ENCODE measurements at regions not wholly inside any gene's neighbourhood (a gene's known extent, or its start where the extent isn't known, plus 50 kb on each side); places are given as distances from the start of the nearest gene placed in this dataset.
A peak's percentile ranks its signal among the peaks of the same experiment; 100 is the strongest.

GRCh38 chr11:69905611-69906452 is 86.6 kb upstream of the FGF3 start:
- TF ChIP-seq CTCF (IDR thresholded peaks at IDR 0.05; ENCODE audit: low read depth, low read length, missing control alignments), result no peak
- no peak for DNase-seq (ENCODE audit: low read depth)

GRCh38 chr11:69906453-69906907 is 87.3 kb upstream of the FGF3 start:
- no peak overlapping the region for H3K4me3 ChIP-seq (ENCODE audit: low read depth, low read length)
- DNase-seq (ENCODE audit: low read depth), result no peak
- TF ChIP-seq CTCF (IDR thresholded peaks at IDR 0.05; ENCODE audit: low read depth, low read length, missing control alignments), result no peak

More at GRCh38 chr11:69905611-69906452, 86.6 kb upstream of the FGF3 start:
- H3K4me3 ChIP-seq (ENCODE audit: low read depth, low read length), result no peak overlapping the region

DNA sequence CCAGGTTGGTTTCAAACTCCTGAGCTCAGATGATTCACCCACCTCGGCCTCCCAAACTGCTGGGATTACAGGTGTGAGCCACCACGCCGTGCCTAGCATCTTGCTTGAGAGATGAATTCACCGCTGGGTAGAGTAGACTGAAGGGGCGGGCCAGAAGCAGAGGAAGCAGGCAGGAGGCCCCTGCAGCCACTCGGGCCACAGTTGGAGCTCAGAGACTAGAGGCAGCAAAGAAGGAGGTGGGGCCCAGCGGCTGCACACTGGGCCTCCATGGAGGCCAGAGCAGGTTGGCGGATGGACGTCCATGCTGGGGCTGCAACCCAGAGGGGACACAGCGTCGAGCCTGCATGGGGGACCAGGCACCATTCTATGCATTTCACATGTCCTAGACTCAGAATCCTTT is 88.4 kb upstream of the FGF3 start:
- no peak for TF ChIP-seq CTCF (IDR thresholded peaks at IDR 0.05; ENCODE audit: low read depth, low read length, missing control alignments)
- H3K4me3 ChIP-seq (ENCODE audit: low read depth, low read length), result no peak overlapping the region
- no peak for DNase-seq (ENCODE audit: low read depth)

DNA sequence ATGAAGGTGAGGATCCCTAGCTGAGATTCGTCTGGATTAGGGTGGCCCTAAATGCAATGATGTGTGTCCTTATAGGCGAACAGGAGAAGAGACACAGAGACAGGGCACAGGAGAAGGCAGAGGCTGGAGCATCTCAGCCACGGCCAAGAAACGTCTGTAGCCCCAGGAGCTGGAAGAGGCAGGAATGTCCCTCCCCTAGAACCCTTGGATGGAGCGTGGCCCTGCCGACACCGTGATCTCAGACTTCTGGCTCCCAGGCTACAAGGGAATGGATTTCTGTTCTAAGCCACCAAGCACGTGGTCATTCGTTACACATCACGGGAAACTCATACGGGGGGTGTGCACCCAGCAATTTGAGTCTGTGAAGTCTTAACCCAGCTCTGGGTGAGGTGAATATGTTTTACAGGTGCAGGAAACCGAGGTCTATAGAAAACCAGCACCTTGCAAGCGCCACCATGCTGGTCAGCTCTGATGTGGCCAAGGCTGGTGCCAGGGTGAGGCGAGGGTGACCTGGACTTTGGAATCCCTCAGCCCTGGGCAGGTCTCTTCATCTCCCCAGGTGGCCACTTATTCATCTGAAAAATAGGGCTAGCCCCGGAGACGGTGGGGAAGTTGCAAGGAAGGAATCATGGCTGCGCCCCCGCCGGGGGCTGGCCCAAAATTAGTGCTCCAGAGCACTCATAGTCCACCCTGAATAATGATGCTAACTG is 89.5 kb upstream of the FGF3 start:
- TF ChIP-seq CTCF (IDR thresholded peaks at IDR 0.05; ENCODE audit: low read depth, low read length, missing control alignments), result no peak
- no peak overlapping the region for H3K4me3 ChIP-seq (ENCODE audit: low read depth, low read length)
- no peak for DNase-seq (ENCODE audit: low read depth)

- peak; percentile 68 for TF ChIP-seq CTCF (IDR thresholded peaks at IDR 0.05; ENCODE audit: low read depth, low read length, missing control alignments)
- H3K4me3 ChIP-seq (ENCODE audit: low read depth, low read length), result no peak overlapping the region
- no peak for DNase-seq (ENCODE audit: low read depth)
Observed at GRCh38 chr11:69909561-69910518, 90.6 kb upstream of the FGF3 start.

DNA sequence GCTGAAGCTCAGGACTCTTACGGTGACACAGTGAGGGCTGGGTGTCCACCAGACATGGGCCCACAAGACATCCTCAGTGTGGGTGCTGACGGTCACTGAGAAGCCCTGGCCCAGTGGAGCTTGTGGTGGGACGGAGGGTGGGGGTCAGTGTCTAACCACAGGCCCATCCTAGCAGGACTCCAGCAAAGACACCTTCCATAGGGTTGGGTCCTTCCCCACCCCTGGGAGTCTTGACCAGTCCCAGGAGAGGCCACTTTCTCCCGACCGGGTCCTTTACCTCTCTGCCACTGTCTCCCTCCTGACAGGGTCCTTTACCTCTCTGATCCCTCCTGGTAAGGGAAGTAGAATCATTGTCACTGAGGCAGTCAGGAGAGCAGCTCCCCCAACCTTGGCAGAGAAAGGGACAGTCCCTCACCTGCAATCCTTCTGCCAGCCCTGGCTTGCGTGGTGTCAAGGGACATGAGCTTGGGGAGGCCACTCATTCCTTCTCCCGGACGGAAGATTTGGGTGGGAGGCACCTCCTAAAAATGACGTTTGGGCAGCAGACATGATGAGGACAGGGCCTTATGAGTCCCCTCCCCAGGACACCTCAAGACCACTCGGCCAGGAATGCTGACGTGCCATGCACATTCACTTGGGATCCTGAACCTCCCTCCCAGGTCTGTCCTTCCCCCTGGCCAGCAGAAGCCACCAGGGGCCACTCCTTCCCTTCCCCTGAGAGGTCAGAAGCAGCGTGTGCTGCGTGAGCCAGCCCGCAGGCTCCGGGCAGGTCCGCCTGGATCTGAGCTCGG is 91.5 kb upstream of the FGF3 start:
- DNase-seq (ENCODE audit: low read depth), result no peak
- H3K4me3 ChIP-seq (ENCODE audit: low read depth, low read length), result no peak overlapping the region
- TF ChIP-seq CTCF (IDR thresholded peaks at IDR 0.05; ENCODE audit: low read depth, low read length, missing control alignments), result no peak

Measured in GM12864 (cell line).